H1 (cell line): ENCODE measurements at regions not wholly inside any gene's neighbourhood (a gene's known extent, or its start where the extent isn't known, plus 50 kb on each side); places are given as distances from the start of the nearest gene placed in this dataset.

Source experiments
- RAD21 ChIP-seq, 2 experiments: IDR thresholded peaks in 1 of 2; conservative IDR thresholded peaks in 1 of 2; 2 replicates each; pipeline ENCODE4 v1.6.1; 2011; ENCODE audit warnings: low read depth in 2 of 2, low read length in 2 of 2, improper control_type of control experiment in 1 of 2, inconsistent platforms in 1 of 2, mild to moderate bottlenecking in 1 of 2, moderate library complexity in 1 of 2
- SIX5 ChIP-seq: IDR thresholded peaks from 2 replicates; pipeline ENCODE4 v1.6.1; 2011; ENCODE audit warnings: mild to moderate bottlenecking, low read depth, low read length
- TF ChIP-seq, protein P1 (sequence below): IDR thresholded peaks from 2 replicates; pipeline ENCODE4 v1.6.1; 2011; ENCODE audit warnings: low read length, improper control_type of control experiment

DNA sequence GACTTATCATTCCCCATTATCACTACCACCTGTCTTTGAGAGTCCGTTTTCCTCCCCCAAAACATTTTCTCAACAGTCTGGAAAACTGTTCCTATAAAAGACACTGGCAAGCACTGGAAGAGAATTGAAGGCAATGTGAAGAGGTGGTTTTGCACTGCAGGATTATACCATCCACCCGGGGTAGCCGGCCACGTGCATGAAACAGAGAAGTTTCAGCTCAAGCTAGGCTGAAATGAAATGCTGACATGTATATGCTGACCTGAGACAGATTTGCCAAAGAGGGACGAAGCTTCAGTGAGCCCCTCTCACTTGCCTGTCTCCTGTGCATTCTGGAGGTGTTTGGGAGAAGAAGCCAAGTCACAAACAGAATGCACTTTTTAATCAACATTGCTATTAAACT lies 567.0 kb downstream of the EBF1 start (continued):
- TF ChIP-seq, protein P1, sequence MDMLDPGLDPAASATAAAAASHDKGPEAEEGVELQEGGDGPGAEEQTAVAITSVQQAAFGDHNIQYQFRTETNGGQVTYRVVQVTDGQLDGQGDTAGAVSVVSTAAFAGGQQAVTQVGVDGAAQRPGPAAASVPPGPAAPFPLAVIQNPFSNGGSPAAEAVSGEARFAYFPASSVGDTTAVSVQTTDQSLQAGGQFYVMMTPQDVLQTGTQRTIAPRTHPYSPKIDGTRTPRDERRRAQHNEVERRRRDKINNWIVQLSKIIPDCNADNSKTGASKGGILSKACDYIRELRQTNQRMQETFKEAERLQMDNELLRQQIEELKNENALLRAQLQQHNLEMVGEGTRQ: no peak
- TF ChIP-seq SIX5 (no peak), RAD21 (IDR thresholded peaks at IDR 0.05 in 1 of 2, conservative IDR thresholded peaks at IDR 0.05 in 1 of 2; ENCODE audit: low read depth in 2 of 2, low read length in 2 of 2) (no peak)
